ENCODE measurements at regions not wholly inside any gene's neighbourhood (a gene's known extent, or its start where the extent isn't known, plus 50 kb on each side); places are given as distances from the start of the nearest gene placed in this dataset.

- Histone ChIP-seq H3K27me3 (no peaks in the 10 kb centered on the region), H3K27ac (no peak overlapping the region), H3K36me3 (no peaks in the 10 kb centered on the region), H3K4me3 (no peak overlapping the region), H3K4me1 (peaks cover 0 to 13% of the 10 kb centered on the region in 2 donors), H3K9me3 (no peaks in the 10 kb centered on the region)
- no peak for DNase-seq (ENCODE audit: low spot score)
- TF ChIP-seq CTCF (IDR thresholded peaks at IDR 0.05) = no peak
These were observed 381.1 kb upstream of the ACTBL2 start for GRCh38 chr5:57863661-57864060.

DNA sequence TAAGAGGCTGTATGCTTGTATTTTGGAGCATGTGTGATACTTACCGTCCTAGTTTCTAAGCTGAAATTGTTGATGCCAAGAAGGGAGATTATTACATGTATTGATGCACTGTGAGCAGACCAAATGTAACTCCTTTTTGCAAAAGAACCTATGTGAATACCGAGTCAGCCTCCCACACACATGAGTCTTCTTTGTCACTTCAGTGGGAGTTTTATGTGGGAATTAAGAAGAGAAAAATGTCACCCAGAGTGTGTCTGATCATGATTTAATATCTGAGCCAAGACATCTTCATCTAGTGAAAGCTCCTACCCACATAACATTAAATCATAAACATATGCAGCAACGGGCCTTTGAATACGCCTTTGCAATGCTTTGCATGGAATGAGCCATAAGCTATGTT lies 380.3 kb upstream of the ACTBL2 start:
- no peaks in the 10 kb centered on the region for H3K36me3 ChIP-seq
- H3K4me3 ChIP-seq = no peak overlapping the region
- peaks cover 0 to 18% of the 10 kb centered on the region in 2 donors for H3K4me1 ChIP-seq
- no peak for DNase-seq (ENCODE audit: low spot score)
- H3K27ac ChIP-seq = peak overlapping the region; percentile 9 to 79
- no peaks in the 10 kb centered on the region for H3K27me3 ChIP-seq
- TF ChIP-seq CTCF (IDR thresholded peaks at IDR 0.05) = no peak
- H3K9me3 ChIP-seq = no peaks in the 10 kb centered on the region

DNA sequence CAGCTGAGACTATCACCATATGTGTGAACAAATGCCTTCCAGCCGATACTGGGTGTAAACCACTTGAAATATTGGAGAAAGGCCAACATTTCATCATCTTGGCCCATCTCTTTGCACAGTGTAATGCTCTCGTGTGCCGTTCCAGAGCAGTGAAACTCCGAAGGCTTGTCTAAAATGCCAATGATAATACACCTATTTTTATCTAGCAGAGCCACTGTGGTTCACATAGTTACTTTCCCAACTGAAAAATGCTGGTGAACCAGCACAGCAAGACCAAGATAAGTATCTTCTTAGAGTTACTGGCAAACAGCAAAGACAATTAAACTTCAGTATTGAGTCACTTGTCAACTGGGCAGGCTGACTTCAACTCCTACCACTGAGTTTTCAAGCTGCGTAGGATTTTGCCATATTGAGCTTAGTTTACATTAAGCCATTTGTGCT lies 379.9 kb upstream of the ACTBL2 start:
- Histone ChIP-seq H3K9me3 (no peaks in the 10 kb centered on the region), H3K4me3 (no peak overlapping the region), H3K27me3 (no peaks in the 10 kb centered on the region), H3K4me1 (peaks cover 0 to 22% of the 10 kb centered on the region in 2 donors), H3K27ac (peak overlapping the region; percentile 9 to 79), H3K36me3 (no peaks in the 10 kb centered on the region)
- DNase-seq (ENCODE audit: low spot score) = no peak
- no peak for TF ChIP-seq CTCF (IDR thresholded peaks at IDR 0.05)

GRCh38 chr5:57859626-57860025 lies 377.0 kb upstream of the ACTBL2 start:
- Histone ChIP-seq H3K9me3 (no peaks in the 10 kb centered on the region), H3K4me1 (peaks cover 0 to 28% of the 10 kb centered on the region in 2 donors), H3K36me3 (no peaks in the 10 kb centered on the region), H3K27me3 (no peaks in the 10 kb centered on the region), H3K4me3 (no peak overlapping the region), H3K27ac (no peak overlapping the region)
- no peak for DNase-seq (ENCODE audit: low spot score)
- TF ChIP-seq CTCF (IDR thresholded peaks at IDR 0.05) = no peak

DNA sequence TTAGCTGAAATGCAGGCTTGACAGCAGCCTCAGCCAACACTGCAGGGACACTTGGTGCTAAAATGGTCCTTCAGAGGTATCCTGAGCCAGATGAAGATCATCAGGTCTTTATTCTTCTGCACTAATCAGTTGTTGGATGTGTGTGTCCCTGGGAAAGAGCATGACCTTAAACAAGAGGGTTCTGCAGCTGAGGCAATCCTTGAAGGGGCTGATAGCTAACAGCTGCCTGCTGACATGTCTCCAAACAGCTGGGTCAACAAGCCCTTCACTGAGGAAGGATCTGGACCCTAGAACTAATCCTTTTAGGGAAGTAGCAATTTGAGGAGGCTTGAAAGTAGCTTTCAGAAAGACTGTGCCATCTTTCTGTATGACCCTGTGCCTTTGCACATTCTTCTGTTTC lies 376.3 kb upstream of the ACTBL2 start:
- peaks cover 0 to 31% of the 10 kb centered on the region in 2 donors for H3K4me1 ChIP-seq
- H3K4me3 ChIP-seq = no peak overlapping the region
- no peaks in the 10 kb centered on the region for H3K36me3 ChIP-seq
- H3K9me3 ChIP-seq = no peaks in the 10 kb centered on the region
- H3K27me3 ChIP-seq = no peaks in the 10 kb centered on the region
- H3K27ac ChIP-seq = no peak overlapping the region
- no peak for TF ChIP-seq CTCF (IDR thresholded peaks at IDR 0.05)
- no peak for DNase-seq (ENCODE audit: low spot score)

DNA sequence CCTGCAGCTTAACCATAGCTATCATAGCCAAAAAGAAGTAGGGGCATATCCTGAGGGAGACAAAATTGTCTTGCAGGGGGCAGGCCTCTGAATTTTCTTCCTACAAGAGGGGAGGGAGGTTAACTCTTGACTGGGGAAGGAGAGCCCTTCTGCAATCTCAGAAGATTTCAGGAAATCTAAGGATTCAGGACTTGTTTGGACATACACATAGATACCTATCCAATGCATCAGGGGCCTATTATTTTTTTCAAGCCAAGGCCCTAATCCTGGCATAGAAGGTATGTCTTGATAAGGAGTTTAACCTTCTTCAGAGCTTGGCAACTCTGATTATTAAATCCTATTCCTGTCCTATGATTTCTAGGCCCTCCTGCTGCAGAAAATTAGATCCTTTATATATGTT lies 375.1 kb upstream of the ACTBL2 start:
- H3K27me3 ChIP-seq = no peaks in the 10 kb centered on the region
- no peak overlapping the region for H3K27ac ChIP-seq
- H3K36me3 ChIP-seq = no peaks in the 10 kb centered on the region
- H3K4me1 ChIP-seq = peaks cover 0 to 29% of the 10 kb centered on the region in 2 donors
- H3K9me3 ChIP-seq = no peaks in the 10 kb centered on the region
- no peak for DNase-seq (ENCODE audit: low spot score)
- no peak overlapping the region for H3K4me3 ChIP-seq
- TF ChIP-seq CTCF (IDR thresholded peaks at IDR 0.05) = no peak
